ENCODE measurements at regions not wholly inside any gene's neighbourhood (a gene's known extent, or its start where the extent isn't known, plus 50 kb on each side); places are given as distances from the start of the nearest gene placed in this dataset.

GRCh38 chr10:63077800-63078199, 55.3 kb upstream of the NRBF2 start:
- 64% methylated on average over 4 of the region's 4 CpGs for WGBS (ENCODE audit: insufficient coverage, insufficient replicate concordance, low lambda C conversion rate, missing lambda C conversion rate)

More at GRCh38 chr10:63077800-63078199, 55.3 kb upstream of the NRBF2 start:
- H3K27me3 ChIP-seq (replicated peaks in 1 of 2; ENCODE audit: control insufficient read depth in 2 of 2, insufficient read depth in 2 of 2, low read length in 1 of 2): no peaks in the 10 kb centered on the region; a peak in 1 of 4 replicates
- H4K20me1 ChIP-seq (ENCODE audit: control insufficient read depth, insufficient read depth): no peaks in the 10 kb centered on the region
- CTCF ChIA-PET: no interaction called here
- FAIRE-seq (no peak), ATAC-seq (no peak), DNase-seq (ENCODE audit: low read depth, low spot score) (no peak)
- H3K79me2 ChIP-seq (ENCODE audit: control insufficient read depth, insufficient read depth, low read length): no peaks in the 10 kb centered on the region
- intact Hi-C loops (cut with micrococcal nuclease; ENCODE audit: unreplicated experiment) (no loop called here), in situ Hi-C loops (cut with MboI) (no loop called here)
- H3K36me3 ChIP-seq (ENCODE audit: control insufficient read depth in 2 of 2, insufficient read depth in 2 of 2, low read length in 1 of 2): no peaks in the 10 kb centered on the region
- H3K4me3 ChIP-seq: no peak overlapping the region
- no TSS peak for BruUV-seq (replicated peaks)
- H3K4me1 ChIP-seq (ENCODE audit: control insufficient read depth, insufficient read depth, low read length): no peaks in the 10 kb centered on the region
- H3K9me3 ChIP-seq (replicated peaks; ENCODE audit: control insufficient read depth, insufficient read depth, low read length): no peaks in the 10 kb centered on the region
- H3K27ac ChIP-seq (ENCODE audit: control insufficient read depth, insufficient read depth): no peak overlapping the region
- TF ChIP-seq MTA3 (IDR thresholded peaks at IDR 0.05; ENCODE audit: borderline replicate concordance, low read length) (no peak), CEBPZ (IDR thresholded peaks at IDR 0.05; ENCODE audit: low read depth, low read length) (no peak), FOS (IDR thresholded peaks at IDR 0.05; ENCODE audit: borderline replicate concordance, extremely low read depth, insufficient read length) (no peak)
- TF ChIP-seq, protein P1, sequence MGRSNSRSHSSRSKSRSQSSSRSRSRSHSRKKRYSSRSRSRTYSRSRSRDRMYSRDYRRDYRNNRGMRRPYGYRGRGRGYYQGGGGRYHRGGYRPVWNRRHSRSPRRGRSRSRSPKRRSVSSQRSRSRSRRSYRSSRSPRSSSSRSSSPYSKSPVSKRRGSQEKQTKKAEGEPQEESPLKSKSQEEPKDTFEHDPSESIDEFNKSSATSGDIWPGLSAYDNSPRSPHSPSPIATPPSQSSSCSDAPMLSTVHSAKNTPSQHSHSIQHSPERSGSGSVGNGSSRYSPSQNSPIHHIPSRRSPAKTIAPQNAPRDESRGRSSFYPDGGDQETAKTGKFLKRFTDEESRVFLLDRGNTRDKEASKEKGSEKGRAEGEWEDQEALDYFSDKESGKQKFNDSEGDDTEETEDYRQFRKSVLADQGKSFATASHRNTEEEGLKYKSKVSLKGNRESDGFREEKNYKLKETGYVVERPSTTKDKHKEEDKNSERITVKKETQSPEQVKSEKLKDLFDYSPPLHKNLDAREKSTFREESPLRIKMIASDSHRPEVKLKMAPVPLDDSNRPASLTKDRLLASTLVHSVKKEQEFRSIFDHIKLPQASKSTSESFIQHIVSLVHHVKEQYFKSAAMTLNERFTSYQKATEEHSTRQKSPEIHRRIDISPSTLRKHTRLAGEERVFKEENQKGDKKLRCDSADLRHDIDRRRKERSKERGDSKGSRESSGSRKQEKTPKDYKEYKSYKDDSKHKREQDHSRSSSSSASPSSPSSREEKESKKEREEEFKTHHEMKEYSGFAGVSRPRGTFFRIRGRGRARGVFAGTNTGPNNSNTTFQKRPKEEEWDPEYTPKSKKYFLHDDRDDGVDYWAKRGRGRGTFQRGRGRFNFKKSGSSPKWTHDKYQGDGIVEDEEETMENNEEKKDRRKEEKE (IDR thresholded peaks at IDR 0.05): no peak
- no peak overlapping the region for H3K9ac ChIP-seq (ENCODE audit: control insufficient read depth, insufficient read depth, low read length)
- no peak overlapping the region for H3K4me2 ChIP-seq (ENCODE audit: control insufficient read depth, insufficient read depth)
- H2AFZ ChIP-seq (ENCODE audit: control insufficient read depth, low read depth, low read length): no peak overlapping the region
- RAD21 ChIA-PET (ENCODE audit: unreplicated experiment): interaction anchor here (1.1 to 1.2 kb wide), 2 partner anchors 467 to 479 kb away, joined by 3 read pairs; no protein-coding TSS in a partner anchor
- POLR2A ChIA-PET: interaction anchor here (0.6 kb wide), 1 partner anchor 240 kb away, joined by 3 read pairs; no protein-coding TSS in a partner anchor
- SMC1A ChIA-PET (ENCODE audit: uncharacterized antibody, unreplicated experiment): interaction anchor here (1.1 to 1.6 kb wide), 3 partner anchors 24 to 225 kb away, joined by 3 to 5 read pairs (median 4); no protein-coding TSS in a partner anchor
